HL-60 (cell line): ENCODE measurements at regions not wholly inside any gene's neighbourhood (a gene's known extent, or its start where the extent isn't known, plus 50 kb on each side); places are given as distances from the start of the nearest gene placed in this dataset.

Source experiments
- DNase-seq, 2 experiments: peaks; one replicate each; pipeline ENCODE4 v3.0.0-alpha.2; 2010 to 2020; ENCODE audit warnings: low read depth in 1 of 2, low spot score in 1 of 2
- H3K27ac ChIP-seq: fragments of 250-450 bp; sonication (Bioruptor Pico); replicated peaks from 2 replicates; pipeline ENCODE4 v1.5.1; 2020; ENCODE audit warnings: mild to moderate bottlenecking, moderate library complexity
- H3K27me3 ChIP-seq: fragments of 250-450 bp; sonication (Bioruptor Pico); 2 replicates; pipeline ENCODE4 v1.5.1; 2021; ENCODE audit warnings: mild to moderate bottlenecking, moderate library complexity; ENCODE audit not compliant: insufficient read depth, poor library complexity, severe bottlenecking
- H3K4me3 ChIP-seq: replicated peaks from 2 replicates; pipeline ENCODE4 v1.5.1; 2011; ENCODE audit warnings: mild to moderate bottlenecking, control low read depth, low read length; ENCODE audit not compliant: insufficient read depth
- CTCF ChIP-seq: IDR thresholded peaks from one replicate; pipeline ENCODE4 v1.5.1; 2011; ENCODE audit warnings: low read length, control low read depth, inconsistent platforms; ENCODE audit not compliant: insufficient read depth
- GABPA ChIP-seq: IDR thresholded peaks from 2 replicates; pipeline ENCODE4 v1.6.1; 2012; ENCODE audit warnings: low read depth
- POLR2AphosphoS5 ChIP-seq: IDR thresholded peaks from 2 replicates; pipeline ENCODE4 v1.6.1; 2012; ENCODE audit warnings: low read depth
- REST ChIP-seq: IDR thresholded peaks from 2 replicates; pipeline ENCODE4 v1.6.1; 2012; ENCODE audit warnings: low read depth; ENCODE audit not compliant: insufficient replicate concordance
- SPI1 ChIP-seq: IDR thresholded peaks from 2 replicates; pipeline ENCODE4 v1.6.1; 2012; ENCODE audit warnings: low read depth, mild to moderate bottlenecking, borderline replicate concordance

- no peak overlapping the region for H3K4me3 ChIP-seq
- no peak for DNase-seq
- H3K27me3 ChIP-seq = no peaks in the 10 kb centered on the region
- TF ChIP-seq SPI1 (no peak), REST (no peak), GABPA (no peak), CTCF (no peak), POLR2AphosphoS5 (no peak)
- H3K27ac ChIP-seq = no peak overlapping the region
These were observed 154.2 kb upstream of the ID2 start for GRCh38 chr2:8527676-8528075.

- no peak for TF ChIP-seq GABPA
- TF ChIP-seq REST = no peak
- no peak for TF ChIP-seq CTCF
- no peak for TF ChIP-seq SPI1
- TF ChIP-seq POLR2AphosphoS5 = no peak
- no peak overlapping the region for H3K4me3 ChIP-seq
- H3K27me3 ChIP-seq = no peaks in the 10 kb centered on the region
- no peak overlapping the region for H3K27ac ChIP-seq
- DNase-seq = no peak
These were observed 153.0 kb upstream of the ID2 start for GRCh38 chr2:8528863-8529262.

- DNase-seq = no peak
- H3K27me3 ChIP-seq = no peaks in the 10 kb centered on the region
- TF ChIP-seq SPI1 (no peak), POLR2AphosphoS5 (no peak), GABPA (no peak), REST (no peak), CTCF (no peak)
- H3K27ac ChIP-seq = no peak overlapping the region
- H3K4me3 ChIP-seq = no peak overlapping the region
These were observed 152.1 kb upstream of the ID2 start for GRCh38 chr2:8529706-8530277.
